Right ventricle myocardium superior (tissue), 1 donor: ENCODE measurements at regions not wholly inside any gene's neighbourhood (a gene's known extent, or its start where the extent isn't known, plus 50 kb on each side); places are given as distances from the start of the nearest gene placed in this dataset.

Experiments used
- ATAC-seq: fragments of 200-7000 bp; cut with Tn5 transposase; one replicate; pipeline ENCODE4 v1.9.1; 2020; ENCODE audit warnings: mild to moderate bottlenecking; ENCODE audit not compliant: poor library complexity
- DNase-seq: peaks from one replicate; pipeline ENCODE4 v3.0.0-alpha.2; 2020
- intact Hi-C: fragments of 100-400 bp; cut with DNase I; formaldehyde crosslinking; loops from one replicate; pipeline ENCODE4 v1.11.2; 2022
- donor health status: DM: no; HTN: yes; CAD: no; lungs with severe emphysema.

DNA sequence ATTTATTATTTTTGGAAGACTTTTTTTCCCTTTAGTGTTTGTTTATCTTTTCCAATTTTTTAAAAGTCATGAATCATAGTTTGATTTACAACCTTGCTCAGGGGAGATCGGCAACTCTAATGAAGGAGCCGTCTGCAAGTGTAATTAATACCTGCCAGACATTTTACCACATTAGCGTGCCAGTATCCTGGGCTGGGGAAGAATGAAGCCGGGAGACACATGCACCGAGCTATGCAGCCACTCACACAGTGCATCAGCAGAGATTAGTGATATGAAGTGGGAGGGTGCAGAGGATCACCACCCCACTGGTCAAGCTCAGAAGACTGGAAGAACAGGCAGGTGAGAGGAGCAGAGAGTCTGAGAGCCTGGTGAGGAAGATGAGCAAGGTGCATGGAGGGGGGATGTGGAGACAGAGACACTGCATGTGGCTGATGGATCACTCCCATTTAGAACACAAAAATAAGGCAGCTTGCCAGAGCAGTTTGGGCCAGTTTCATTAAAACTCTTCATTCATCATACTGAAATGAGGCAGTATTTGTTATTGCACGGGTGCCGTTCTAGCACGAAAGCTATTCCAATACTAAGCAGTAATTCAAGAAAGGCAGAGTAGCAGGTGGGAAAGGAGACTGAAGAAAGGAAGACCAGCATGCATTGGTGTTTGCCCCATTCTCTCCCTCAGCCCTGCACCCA, 821.6 kb downstream of the TUSC7 start:
- no peak for ATAC-seq
- intact Hi-C loops, result no loop called here

DNA sequence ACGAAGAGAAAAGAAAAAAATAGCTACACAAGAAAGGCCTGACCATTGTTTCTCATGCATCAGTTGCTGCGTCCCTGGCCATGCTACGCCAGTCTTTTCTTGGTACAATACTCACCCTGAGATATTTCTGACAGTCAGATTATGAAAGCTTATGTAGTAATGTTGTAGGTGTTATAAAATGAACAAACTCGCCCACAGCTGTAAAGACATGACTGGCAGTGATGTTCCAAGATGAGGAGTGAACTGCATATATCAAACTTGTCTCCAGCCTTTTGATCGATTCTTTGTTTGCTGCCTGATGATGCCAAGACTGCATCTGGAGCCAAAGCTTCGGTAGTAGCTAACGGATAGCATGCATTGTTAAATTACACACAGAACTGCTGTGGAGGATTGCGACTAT, 822.7 kb downstream of the TUSC7 start:
- intact Hi-C loops, result no loop called here

More for the DNA sequence above, 821.6 kb downstream of the TUSC7 start:
- no peak for DNase-seq

DNA sequence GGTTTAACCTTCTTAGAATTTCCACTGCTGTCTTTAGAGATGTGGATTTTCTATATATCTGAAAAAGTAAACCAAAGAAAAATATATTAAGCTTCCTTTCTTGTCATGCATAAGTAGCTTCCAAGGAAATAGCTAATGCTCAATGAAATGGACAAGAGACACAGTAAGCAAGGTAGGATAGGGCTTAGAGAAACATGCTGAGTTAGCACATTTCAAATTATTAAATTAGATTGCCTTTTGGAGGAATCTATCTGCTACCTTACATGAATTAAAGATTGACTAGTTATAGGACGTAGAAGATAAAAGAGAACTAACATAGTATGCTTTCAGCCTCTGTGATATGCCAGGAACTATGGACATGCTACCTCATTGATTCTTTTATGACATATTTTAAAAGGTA, 824.6 kb downstream of the TUSC7 start:
- intact Hi-C loops, result no loop called here
- DNase-seq (no peak), ATAC-seq (no peak)

More for the DNA sequence above, 822.7 kb downstream of the TUSC7 start:
- no peak for ATAC-seq
- no peak for DNase-seq

DNA sequence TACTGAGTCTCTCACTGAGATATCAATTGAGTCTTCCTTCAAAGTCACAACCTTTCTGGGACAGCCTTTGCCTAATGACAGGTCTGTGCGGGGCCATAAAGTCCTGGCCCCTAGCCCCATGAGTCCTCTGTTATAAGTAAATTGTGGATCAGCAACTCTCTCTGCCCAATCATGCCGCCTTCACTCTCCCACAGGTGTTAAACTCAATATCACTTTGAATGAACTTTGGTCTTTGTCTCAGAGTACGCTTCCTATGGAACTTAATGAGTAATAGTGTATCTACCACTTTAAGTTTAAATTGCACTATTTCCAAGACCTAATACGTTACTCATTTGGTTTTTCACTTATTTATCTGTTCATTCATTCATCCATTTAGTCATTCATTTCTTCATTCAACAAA, 826.4 kb downstream of the TUSC7 start:
- intact Hi-C loops, result no loop called here
- DNase-seq (no peak), ATAC-seq (no peak)

DNA sequence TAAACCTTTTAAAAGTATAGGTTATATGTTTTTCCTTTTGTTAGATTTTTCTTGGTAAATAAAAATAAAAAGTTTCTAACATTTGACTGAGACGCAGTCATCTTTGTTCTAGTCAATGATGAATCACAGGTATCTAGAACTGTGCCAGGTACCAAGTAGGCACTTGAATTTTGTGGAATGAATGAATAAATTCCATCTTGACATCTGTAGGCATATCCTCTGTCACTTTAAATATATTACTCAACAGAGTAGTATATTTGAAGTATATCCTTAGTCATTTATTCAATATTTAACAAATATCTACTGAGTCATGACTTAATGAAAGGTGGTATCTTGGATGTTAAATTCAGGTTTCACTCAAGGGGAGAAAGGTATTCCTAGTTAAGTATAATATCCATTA, 828.4 kb downstream of the TUSC7 start:
- ATAC-seq (no peak), DNase-seq (no peak)
- intact Hi-C loops, result no loop called here

DNA sequence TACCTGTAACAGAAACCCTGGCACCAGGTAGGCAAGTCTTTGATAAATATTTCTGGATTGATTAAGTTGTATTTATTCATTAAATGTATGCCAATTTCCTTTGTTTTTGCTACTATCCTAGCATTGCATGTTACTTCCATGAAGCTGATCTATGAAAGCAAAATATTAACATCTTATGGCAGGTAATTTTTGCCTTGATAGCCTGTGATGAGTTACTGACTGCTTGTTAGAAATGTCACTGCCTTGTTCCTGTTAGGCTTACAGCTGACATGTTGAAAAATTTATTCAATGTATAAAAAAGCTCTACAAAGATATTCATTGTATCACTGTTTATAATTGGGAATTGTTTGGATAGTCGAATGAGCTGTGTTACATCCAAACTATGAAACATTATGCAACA, 830.1 kb downstream of the TUSC7 start:
- DNase-seq, result no peak
- intact Hi-C loops, result no loop called here
- ATAC-seq, result no peak

DNA sequence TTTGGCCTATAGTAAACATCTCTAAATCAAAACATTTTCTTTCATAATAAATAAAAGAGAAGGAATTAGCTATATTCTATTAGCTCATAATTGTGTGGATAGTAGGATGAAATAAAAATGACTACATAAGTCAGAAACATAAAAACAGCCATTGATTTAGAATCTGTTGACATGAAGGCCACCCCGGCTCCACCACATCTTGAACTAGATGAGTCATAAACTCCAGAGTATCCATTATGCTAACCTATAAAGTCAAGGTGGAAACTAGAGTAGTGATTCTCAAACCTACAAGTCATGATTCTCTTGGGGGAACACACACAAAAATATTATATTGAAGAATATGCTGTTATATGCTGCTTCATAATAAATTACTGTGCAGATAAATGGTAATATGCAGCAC, 831.0 kb downstream of the TUSC7 start:
- intact Hi-C loops, result no loop called here
- DNase-seq (no peak), ATAC-seq (no peak)

DNA sequence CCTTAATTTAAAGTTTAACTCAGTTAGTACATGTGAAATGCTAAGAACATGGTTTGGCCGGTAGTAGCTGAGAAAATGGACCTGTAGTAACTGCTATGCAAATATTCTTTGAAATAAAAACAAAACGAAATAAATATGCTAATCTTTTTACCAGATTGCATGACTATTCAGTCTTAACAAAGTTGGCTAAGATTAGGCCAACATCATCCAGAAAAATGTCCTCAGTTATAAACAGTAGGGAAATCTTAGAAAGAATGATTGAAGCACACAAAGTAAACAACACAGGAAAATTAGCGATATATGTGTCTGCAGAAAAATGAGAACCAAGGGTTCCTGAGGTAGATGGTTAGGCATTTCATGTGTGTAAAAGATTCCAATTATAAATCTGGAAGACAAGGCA, 832.1 kb downstream of the TUSC7 start:
- ATAC-seq (no peak), DNase-seq (no peak)
- intact Hi-C loops, result no loop called here

DNA sequence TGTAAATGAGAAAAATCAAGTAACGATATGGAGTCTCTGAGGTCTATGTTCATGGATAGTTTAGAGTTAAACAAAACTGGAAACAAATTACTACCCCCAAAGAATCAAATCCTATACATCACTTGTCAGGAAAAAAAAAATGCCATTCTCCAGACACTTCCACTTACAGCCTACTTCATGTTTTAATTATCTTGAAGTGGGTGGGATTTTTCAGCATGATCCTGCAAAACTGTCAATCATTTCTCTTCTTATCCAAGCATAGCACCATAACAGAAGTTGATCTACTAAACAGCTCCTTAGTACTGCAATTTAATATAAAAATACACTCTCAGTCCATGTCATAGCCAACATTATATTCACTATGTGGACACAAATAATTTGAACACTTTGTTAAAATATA, 833.9 kb downstream of the TUSC7 start:
- ATAC-seq, result no peak
- intact Hi-C loops, result no loop called here
- DNase-seq, result no peak

DNA sequence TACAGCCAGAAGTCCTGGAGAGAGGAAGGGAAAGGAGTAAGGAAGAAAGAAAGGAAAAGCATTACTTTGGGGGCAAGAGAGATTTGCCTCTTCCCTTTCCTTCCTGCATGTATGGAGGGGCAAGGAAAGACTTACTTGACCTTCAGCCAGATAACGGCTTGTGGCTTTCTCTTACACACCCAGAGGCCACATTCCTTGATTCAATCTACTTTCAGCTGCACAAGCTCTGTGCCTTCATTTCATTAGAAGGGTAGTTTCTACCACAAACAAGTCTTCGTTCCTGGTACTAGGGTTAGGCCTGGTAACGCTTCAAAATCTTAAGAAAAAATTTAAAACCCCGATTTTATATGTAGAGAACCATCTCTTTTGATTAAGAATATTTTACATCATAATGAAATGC, 835.9 kb downstream of the TUSC7 start:
- no peak for ATAC-seq
- no peak for DNase-seq
- intact Hi-C loops, result no loop called here

DNA sequence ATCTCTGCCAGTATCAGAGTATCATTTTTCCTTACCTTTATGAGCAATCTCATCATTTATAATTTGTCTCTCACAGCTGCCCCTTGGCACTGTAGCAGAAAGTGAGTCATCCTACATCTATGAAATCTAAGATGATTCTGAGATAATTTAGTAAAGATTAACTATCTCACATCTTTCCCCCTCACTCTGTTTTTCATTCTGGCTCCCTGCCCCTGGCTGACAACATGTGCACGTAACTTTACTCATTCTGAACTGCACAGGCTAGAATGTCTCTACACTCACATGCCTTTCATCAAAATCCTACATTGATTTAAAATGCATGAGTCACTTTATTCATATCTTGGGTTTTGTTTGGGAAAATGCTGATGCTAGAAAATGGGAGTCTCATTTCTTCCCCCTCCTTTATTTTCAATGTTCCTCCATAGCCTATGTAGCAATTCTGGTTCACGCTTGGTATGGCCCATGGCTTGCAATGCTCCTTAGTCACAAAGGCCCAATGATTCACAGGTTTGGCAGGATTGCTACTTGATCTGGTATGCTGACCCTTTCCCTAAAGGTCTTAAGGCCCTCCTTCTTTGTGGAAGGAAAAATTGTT, 838.5 kb downstream of the TUSC7 start:
- intact Hi-C loops, result no loop called here
- ATAC-seq (no peak), DNase-seq (no peak)

DNA sequence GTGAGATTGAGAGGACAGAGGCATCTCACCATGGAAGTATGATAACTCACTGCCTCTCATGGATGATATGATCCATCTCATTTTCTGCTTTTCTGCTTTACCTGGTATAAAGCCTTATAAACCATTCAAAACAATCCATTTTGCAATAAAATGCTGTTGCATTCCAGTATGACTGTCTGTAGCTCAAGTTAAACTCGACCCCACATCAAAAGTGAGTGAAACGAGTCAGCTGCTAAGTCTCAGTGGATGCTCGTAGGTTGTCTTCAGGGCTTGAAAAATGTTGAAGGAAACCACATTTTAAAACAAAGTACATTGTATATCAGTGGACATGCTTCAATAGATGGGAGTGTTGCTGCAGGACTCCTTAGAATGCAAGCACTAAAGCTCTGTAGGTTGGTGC, 839.0 kb downstream of the TUSC7 start:
- ATAC-seq (no peak), DNase-seq (no peak)
- intact Hi-C loops, result no loop called here

DNA sequence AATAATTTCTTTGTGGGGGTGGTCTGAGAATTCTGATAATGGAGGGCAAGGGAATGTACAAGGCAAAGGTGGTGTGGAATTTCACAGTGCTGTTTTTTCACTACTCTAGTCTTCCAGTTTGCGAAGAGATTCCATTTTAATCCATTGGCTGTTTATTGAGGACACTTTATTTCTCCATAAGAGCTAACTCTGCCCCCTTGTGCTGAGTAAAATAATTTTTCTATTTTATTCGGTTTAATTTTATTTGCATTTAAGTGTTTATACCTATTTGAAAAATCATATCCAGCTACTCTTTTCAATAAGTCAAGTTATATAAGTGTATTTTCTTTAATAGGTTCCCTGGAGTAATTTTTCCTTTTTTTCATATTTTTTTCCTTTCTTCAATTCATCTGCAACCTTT, 840.1 kb downstream of the TUSC7 start:
- ATAC-seq (no peak), DNase-seq (no peak)
- intact Hi-C loops, result no loop called here

DNA sequence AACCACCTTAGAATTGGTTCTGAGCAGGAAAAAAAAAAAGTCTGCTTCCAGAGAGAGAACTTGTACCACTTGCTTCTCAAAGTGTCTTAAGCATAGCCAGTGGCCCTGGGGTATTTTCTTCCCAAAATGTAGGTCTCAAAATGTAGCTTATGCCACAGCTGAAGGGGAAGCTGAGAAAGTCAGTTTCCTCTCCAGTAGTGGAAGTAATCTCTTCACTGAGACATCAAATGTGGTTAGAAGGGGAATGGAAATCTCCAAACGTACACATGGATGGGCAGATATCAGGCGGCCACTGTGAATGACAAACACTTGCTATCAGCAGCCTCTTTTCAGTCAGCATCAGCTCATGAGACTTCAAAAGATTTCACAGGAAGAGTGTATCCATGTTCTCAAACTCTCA, 841.2 kb downstream of the TUSC7 start:
- ATAC-seq (no peak), DNase-seq (no peak)
- intact Hi-C loops, result no loop called here

DNA sequence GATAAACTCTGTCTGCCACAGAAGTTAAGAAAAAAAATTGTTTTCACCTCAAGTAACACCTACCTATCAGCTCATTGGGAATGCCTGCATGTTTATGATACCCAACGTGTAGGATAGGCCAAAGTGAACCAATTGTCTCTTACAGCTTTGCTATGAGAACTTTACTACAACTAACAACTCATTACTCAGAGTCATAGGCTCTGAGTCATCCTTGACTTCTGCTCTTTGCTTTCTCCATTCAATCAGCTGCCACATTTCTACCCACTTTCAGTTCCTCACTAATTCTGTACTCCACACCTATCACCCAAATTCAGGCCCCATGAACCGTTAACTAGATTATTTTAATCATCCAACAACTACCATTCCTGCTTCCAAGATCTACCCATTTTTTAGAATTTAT, 843.9 kb downstream of the TUSC7 start:
- DNase-seq (no peak), ATAC-seq (no peak)
- intact Hi-C loops, result no loop called here

DNA sequence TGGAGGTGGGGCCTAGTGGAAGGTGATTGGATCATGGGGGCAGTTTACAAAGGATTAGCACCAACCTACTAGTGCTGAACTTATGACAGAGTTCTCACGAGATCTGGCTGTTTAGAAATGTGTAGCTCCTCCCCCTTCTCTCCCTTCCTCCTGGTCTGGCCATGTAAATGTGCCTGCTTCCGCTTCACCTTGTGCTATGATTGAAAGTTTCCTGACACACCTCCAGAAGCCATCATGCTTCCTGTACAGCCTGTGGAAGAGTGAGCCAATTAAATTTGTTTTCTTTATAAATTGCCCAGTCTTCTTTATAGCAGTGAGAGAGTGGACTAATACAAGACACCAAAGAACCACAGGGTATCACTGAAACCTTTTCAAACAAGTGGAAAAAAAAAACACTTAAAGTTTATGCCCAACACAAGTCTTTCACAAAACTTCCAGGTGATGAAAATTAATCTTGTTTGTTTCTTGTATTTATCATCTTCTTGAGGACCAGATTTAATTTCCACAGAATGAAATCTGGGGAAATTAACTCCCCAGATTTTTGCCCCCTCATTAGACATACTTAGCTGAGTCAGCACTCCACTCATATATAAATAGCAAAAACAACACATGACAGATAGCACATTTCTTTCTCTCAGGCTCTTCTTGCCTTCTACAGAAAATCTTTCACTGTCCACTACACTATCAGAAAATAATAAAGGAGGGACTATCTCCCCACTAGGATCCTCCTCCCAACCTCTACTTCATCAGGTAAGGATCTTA, 847.2 kb downstream of the TUSC7 start:
- DNase-seq, result no peak
- intact Hi-C loops, result no loop called here
- no peak for ATAC-seq

DNA sequence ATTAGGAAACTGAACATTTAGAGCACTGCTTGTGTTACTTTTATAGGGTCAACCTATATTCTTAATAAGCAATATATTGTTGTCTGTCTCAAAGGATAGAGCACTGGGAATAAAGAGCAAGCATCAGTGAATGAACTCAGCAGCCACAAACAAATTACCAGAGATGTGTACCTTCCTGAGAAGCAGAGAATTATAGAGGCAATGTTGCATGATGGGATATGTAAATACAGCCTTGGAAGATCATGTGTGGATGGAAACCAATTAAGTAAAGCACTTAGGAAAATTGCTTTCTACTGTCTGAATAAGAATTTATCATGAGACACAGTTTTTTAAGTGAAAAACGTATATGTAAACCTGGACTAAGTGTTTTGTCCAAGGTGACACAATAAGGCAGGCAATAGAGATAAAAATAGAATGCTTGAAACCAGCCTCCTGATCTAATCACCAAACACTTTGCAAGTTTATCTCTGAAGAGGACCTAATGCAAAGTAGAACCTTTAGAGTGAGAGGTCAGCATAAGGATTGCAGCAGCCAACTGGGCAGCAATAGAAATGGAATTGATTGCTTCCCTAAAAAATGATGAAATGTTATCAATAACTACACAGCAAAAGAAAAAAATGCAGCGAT, 848.0 kb downstream of the TUSC7 start:
- DNase-seq (no peak), ATAC-seq (no peak)
- intact Hi-C loops, result no loop called here

DNA sequence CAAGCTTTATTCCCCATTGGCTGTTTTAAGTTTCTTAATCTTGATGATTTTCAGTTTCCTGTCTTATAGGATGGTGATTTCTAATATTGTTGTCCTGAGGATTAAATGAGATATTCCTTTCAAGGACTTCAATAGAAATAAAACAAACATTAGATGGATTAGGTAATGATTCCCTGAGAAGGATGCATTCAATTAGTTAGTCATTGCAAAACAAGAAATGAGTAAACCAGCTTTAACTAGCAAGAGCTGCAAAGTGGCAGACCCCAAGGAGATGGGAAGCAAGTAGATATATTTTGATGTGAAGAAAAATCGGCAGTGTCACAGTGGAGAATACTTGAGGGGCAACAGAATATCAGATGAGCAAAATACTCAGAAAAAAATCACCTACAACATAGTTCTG, 849.1 kb downstream of the TUSC7 start:
- no peak for DNase-seq
- intact Hi-C loops, result no loop called here
- no peak for ATAC-seq

DNA sequence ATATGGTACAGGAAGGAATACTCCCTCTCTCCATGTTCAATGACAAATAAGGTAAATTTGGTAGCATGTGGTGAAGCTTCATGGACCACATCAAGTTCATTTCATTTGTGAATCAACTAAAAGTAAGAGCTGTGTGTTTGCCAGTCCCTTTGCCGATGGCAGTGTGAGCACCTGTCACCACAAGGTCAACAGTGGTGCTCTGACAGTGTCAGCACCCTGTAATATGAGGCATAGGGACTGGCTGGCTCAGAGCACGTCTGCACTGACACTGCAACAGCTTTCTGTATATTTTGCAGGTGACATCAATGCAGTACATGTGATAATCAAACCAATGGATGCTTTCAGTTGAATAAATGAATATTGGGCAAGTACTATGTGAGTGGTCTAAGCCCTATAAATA, 852.4 kb downstream of the TUSC7 start:
- intact Hi-C loops, result no loop called here
- DNase-seq (no peak), ATAC-seq (no peak)

DNA sequence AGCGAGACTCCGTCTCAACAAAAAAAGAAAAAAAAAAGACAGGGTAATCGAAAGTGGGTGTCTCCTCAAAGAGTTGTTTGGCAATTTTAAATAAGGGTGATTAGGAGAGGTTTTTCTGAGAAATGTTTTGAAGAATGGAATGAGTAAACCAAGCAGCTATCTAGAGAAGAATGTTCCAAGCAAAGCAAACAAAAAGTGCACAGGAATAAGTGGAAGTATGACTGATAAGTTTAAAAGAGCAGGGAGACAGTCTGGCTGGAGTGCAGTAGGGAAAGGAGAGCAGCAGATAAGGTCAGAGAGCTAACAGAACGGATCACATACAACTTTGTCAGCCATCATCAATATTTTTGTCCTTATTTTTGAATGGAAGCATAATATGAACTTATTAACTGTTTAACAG, 853.5 kb downstream of the TUSC7 start:
- intact Hi-C loops, result no loop called here
- DNase-seq (no peak), ATAC-seq (no peak)
